ENCODE measurements at regions not wholly inside any gene's neighbourhood (a gene's known extent, or its start where the extent isn't known, plus 50 kb on each side); places are given as distances from the start of the nearest gene placed in this dataset.
"Not testable (repeated sequence)": the region's sequence is repeated elsewhere in the genome, so short reads cannot be mapped to it uniquely, and the experiment has no call there.

GRCh38 chr20:12575352-12576095 lies 433.2 kb upstream of the SPTLC3 start:
- TF ChIP-seq GATA1 (IDR thresholded peaks at IDR 0.05; ENCODE audit: low read depth, low read length) (no peak), POLR2A (IDR thresholded peaks at IDR 0.05; ENCODE audit: low read length) (no peak)

GRCh38 chr20:12577213-12577612 lies 431.6 kb upstream of the SPTLC3 start:
- DNase-seq = no peak

More at GRCh38 chr20:12575352-12576095, 433.2 kb upstream of the SPTLC3 start:
- no peak for DNase-seq

DNA sequence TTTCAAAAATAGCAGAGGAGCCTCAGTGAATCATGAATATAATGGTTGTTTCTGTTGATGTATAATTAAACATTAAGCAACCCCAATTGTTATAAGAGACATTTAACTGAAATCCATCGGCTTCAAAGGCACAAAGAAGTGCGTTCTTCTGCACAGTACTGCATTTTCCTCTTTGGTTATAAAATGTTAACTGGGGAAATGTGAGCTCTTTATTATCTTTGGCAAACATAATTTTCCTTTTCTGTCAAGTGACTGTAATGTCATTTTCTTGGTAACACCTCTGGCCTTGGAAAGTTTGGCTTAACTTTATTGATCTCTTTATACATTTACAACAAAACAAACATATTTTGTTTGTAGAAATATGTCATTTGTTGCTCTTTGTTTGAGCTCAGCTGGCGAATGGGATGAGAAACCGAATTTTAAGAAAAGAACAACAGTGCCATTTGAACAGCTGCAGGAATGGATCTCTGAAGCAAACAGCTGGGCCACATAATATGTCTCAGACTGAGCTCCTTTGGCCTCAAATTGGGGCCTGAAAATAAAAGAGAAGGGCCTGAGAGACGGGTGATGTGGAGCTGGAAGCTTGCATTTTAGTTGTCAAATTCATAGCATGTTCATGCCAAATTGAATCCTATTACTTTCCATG lies 427.0 kb upstream of the SPTLC3 start:
- TF ChIP-seq GATA1 (IDR thresholded peaks at IDR 0.05; ENCODE audit: low read depth, low read length) (no peak), POLR2A (IDR thresholded peaks at IDR 0.05; ENCODE audit: low read length) (no peak)
- DNase-seq = no peak

More at GRCh38 chr20:12577213-12577612, 431.6 kb upstream of the SPTLC3 start:
- TF ChIP-seq POLR2A (IDR thresholded peaks at IDR 0.05; ENCODE audit: low read length) (no peak), GATA1 (IDR thresholded peaks at IDR 0.05; ENCODE audit: low read depth, low read length) (no peak)

- not testable (repeated sequence) for DNase-seq
These were observed 426.1 kb upstream of the SPTLC3 start for GRCh38 chr20:12582710-12583109.

DNA sequence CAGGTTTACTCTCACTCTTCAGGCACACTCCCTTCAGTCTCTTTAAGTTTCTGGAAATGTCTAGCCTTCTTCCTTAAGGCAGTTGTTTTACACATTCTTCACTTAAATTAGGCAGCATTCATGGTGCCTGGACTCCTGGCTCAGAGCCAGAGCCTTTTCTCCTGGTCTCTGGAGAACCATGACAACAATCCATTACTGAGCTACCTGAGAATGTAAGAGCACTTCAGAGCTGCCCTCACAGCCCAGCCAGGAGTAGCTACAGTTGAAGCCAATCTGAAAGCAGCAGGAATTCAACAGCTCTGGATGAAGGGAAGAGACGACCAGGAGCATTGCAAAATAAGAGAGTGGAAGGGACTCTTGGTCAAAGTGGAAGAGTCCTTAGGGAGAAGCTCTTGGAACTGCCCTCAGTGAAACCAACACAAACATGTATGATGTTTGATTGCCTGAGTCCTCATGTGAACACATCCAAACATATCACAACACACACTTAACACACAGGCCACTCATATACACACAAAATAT lies 416.8 kb upstream of the SPTLC3 start:
- no peak for DNase-seq

GRCh38 chr20:12592756-12593155 lies 416.0 kb upstream of the SPTLC3 start:
- no peak for DNase-seq
- TF ChIP-seq POLR2A (IDR thresholded peaks at IDR 0.05; ENCODE audit: low read length) (no peak), GATA1 (IDR thresholded peaks at IDR 0.05; ENCODE audit: low read depth, low read length) (no peak)

More for the DNA sequence above, 416.8 kb upstream of the SPTLC3 start:
- no peak for TF ChIP-seq GATA1 (IDR thresholded peaks at IDR 0.05; ENCODE audit: low read depth, low read length)
- no peak for TF ChIP-seq POLR2A (IDR thresholded peaks at IDR 0.05; ENCODE audit: low read length)

DNA sequence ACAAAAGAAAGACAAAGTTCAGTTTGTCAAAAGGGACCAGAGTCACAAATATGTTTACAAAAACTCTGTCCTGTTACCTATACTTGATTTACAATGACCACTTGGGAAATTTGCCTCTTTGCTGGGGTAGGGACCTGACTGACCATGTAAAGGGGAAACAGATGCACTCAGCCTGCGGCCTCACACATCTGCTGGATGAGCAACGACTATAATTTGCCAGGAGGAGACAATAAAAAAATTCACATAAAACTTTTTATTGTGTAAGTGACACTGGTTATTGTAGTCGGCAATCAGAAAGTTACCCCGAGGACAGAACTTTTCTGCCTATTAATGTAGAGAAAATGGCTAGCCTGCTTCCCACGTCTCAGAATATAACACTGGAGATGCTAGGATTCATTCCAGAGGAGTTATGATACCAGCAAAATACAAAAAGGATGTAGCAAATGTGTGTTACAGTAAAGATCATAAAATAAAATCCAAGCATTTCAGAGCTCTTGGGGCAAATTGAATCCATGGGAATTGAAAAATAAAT lies 415.4 kb upstream of the SPTLC3 start:
- DNase-seq = no peak
- TF ChIP-seq POLR2A (IDR thresholded peaks at IDR 0.05; ENCODE audit: low read length) (no peak), GATA1 (IDR thresholded peaks at IDR 0.05; ENCODE audit: low read depth, low read length) (no peak)

GRCh38 chr20:12594410-12595088 lies 414.2 kb upstream of the SPTLC3 start:
- DNase-seq = no peak
- TF ChIP-seq POLR2A (IDR thresholded peaks at IDR 0.05; ENCODE audit: low read length) = no peak
- TF ChIP-seq GATA1 (IDR thresholded peaks at IDR 0.05; ENCODE audit: low read depth, low read length) = no peak

GRCh38 chr20:12595841-12596240 lies 412.9 kb upstream of the SPTLC3 start:
- DNase-seq = no peak
- TF ChIP-seq GATA1 (IDR thresholded peaks at IDR 0.05; ENCODE audit: low read depth, low read length) (no peak), POLR2A (IDR thresholded peaks at IDR 0.05; ENCODE audit: low read length) (no peak)

DNA sequence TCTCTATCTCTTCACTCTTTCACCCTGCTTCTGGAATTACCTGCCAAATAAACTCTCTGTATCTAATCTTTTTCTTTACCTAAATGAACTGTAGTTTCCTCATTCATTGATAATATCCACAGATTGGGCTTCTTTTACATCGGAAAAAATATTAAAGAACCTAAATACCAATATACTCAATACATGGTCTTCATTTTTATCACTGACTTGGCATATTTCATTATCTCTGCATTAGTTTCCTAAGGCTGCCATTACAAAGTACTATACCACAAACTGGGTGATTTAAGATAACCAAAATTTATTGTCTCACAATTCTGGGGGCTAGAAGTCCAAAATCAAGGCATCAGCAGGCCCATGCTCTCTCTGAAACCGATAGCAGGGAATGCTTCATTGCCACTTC lies 411.9 kb upstream of the SPTLC3 start:
- DNase-seq = no peak
- no peak for TF ChIP-seq GATA1 (IDR thresholded peaks at IDR 0.05; ENCODE audit: low read depth, low read length)
- no peak for TF ChIP-seq POLR2A (IDR thresholded peaks at IDR 0.05; ENCODE audit: low read length)

DNA sequence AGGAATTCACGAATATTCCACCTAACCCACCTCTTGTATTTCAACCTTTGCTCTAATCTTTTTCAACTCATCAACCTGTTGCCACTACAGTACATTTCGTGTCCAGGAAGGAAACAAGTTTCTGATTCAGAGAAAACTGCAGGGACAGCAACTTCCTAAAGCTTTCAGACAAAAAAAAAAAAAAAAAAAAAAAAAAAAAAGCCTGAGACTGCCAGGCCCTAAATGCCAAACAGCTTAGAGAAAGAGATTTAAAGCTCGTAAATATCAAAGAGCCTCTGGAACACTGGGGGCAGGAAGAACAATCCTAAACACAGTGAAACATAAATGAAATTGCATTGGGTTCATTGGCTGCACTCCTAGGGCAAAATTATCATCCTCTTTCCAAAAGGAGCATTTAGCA lies 411.2 kb upstream of the SPTLC3 start:
- TF ChIP-seq GATA1 (IDR thresholded peaks at IDR 0.05; ENCODE audit: low read depth, low read length) = no peak
- TF ChIP-seq POLR2A (IDR thresholded peaks at IDR 0.05; ENCODE audit: low read length) = no peak
- no peak for DNase-seq

DNA sequence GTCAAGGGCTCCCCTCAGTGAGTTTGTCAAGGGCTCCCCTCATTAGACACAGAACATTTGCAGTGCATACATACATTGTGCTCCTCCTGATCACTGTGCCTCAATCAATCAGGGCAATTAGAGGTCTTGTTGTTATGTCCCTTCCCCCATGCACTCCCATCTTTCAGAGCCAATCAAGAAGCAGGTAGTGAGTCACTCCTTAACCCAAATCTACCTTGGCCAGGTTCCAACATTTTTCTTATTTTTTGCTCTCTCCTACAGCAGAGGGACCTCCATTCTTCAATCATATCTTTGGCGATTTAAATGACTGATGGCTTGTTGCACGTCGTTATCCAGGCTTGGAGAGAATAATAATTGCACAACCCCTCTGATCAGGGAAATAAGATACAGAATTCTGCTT lies 409.9 kb upstream of the SPTLC3 start:
- DNase-seq = no peak
- TF ChIP-seq POLR2A (IDR thresholded peaks at IDR 0.05; ENCODE audit: low read length) = no peak
- no peak for TF ChIP-seq GATA1 (IDR thresholded peaks at IDR 0.05; ENCODE audit: low read depth, low read length)

GRCh38 chr20:12599494-12599893 lies 409.3 kb upstream of the SPTLC3 start:
- TF ChIP-seq POLR2A (IDR thresholded peaks at IDR 0.05; ENCODE audit: low read length) = no peak
- TF ChIP-seq GATA1 (IDR thresholded peaks at IDR 0.05; ENCODE audit: low read depth, low read length) = no peak
- no peak for DNase-seq

- no peak for DNase-seq
- TF ChIP-seq POLR2A (IDR thresholded peaks at IDR 0.05; ENCODE audit: low read length) = no peak
- TF ChIP-seq GATA1 (IDR thresholded peaks at IDR 0.05; ENCODE audit: low read depth, low read length) = no peak
These were observed 403.0 kb upstream of the SPTLC3 start for GRCh38 chr20:12605751-12606150.
